ENCODE measurements at regions not wholly inside any gene's neighbourhood (a gene's known extent, or its start where the extent isn't known, plus 50 kb on each side); places are given as distances from the start of the nearest gene placed in this dataset.
"Not testable (repeated sequence)": the region's sequence is repeated elsewhere in the genome, so short reads cannot be mapped to it uniquely, and the experiment has no call there.

GRCh38 chr12:97988588-97988987, 526.0 kb downstream of the RMST start:
- not testable (repeated sequence) for H3K9me3 Mint-ChIP-seq, H3K4me1 Mint-ChIP-seq, H3K27ac Mint-ChIP-seq, H3K27me3 Mint-ChIP-seq, H3K4me3 Mint-ChIP-seq, DNase-seq, H3K36me3 Mint-ChIP-seq

DNA sequence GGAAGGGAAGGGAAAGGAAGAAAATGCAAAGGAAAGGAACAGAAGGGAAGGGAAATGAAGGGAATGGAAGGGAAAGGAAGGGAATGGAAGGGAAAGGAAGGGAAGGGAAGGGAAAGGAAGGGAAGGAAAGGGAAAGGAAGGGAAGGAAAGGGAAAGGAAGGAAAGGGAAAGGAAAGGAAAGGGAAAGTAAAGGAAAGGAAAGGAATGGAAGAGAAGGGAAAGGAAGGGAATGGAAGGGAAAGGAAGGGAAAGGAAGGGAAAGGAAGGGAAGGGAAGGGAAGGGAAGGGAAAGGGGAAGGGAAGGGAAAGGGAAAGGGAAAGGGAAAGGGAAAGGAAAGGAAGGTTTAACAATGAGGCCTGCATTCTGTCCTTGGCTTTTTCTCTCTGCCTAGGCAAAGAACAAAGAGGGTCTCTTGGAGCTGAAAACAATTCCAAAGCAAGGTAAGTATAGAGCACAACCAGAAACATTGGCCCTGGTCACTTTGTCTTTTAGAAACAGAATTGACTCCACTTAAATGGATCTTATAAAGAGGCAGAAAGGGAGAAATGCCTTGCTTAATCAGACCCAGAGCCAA, 525.9 kb upstream of the TMPO start:
- Mint-ChIP-seq H3K36me3 (no peaks in the 10 kb centered on the region), H3K27ac (no peak overlapping the region), H3K9me3 (peaks cover 7% of the 10 kb centered on the region), H3K27me3 (peaks cover 3% of the 10 kb centered on the region), H3K4me1 (no peaks in the 10 kb centered on the region), H3K4me3 (no peak overlapping the region)
- DNase-seq, result no peak

GRCh38 chr12:97994746-97995484, 520.5 kb upstream of the TMPO start:
- H3K4me1 Mint-ChIP-seq, result no peaks in the 10 kb centered on the region
- no peak overlapping the region for H3K27ac Mint-ChIP-seq
- DNase-seq, result no peak
- H3K9me3 Mint-ChIP-seq, result peaks cover 5% of the 10 kb centered on the region
- no peaks in the 10 kb centered on the region for H3K36me3 Mint-ChIP-seq
- H3K4me3 Mint-ChIP-seq, result no peak overlapping the region
- H3K27me3 Mint-ChIP-seq, result peaks cover 3% of the 10 kb centered on the region

DNA sequence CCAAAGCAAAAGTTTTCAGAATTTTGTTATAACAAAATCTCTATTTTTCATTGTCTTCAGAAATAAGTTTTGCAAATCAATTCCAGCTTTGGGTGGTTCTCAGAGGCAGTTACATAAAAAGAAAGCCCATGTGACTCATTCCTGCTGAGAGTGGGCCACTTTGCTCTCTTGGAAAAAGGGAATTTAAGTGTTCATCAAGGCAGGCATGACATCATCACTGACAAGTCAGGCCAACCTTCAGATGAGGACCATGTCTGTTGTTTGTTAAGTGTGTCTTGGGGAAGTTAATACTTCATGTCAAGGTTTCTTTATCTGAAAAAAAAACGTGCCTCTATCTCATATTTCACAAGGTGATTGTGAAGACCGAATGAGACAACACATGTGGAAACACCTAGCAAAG, 519.8 kb upstream of the TMPO start:
- Mint-ChIP-seq H3K4me1 (no peaks in the 10 kb centered on the region), H3K4me3 (no peak overlapping the region), H3K36me3 (no peaks in the 10 kb centered on the region), H3K27ac (no peak overlapping the region), H3K27me3 (peaks cover 3% of the 10 kb centered on the region), H3K9me3 (peaks cover 5% of the 10 kb centered on the region)
- no peak for DNase-seq

DNA sequence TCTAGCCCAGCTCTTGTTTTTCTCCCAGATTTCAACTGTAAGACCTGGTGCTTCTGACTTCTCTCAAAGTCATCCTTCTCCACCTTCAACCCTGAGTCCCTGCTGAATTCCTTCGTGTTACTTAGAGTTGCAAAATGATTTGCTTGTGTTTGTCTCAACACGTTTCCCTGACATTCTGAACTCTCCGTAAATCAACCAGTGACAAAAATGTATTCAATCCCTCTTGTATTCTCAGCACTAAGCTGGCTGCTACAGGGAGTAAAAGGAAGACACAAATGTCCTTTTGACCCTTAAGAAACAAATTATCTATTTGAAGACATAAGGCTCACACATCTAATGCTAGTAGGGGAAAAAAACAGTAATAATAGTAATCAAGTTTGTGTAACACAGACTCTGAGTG, 514.0 kb upstream of the TMPO start:
- H3K27ac Mint-ChIP-seq, result no peak overlapping the region

GRCh38 chr12:98002887-98003493, 512.4 kb upstream of the TMPO start:
- Mint-ChIP-seq H3K9me3 (no peaks in the 10 kb centered on the region), H3K4me1 (no peaks in the 10 kb centered on the region), H3K27ac (no peak overlapping the region), H3K36me3 (no peaks in the 10 kb centered on the region), H3K27me3 (peaks cover 12% of the 10 kb centered on the region), H3K4me3 (no peak overlapping the region)
- DNase-seq, result peak; percentile 4

More for the DNA sequence above, 514.0 kb upstream of the TMPO start:
- H3K36me3 Mint-ChIP-seq, result no peaks in the 10 kb centered on the region
- DNase-seq, result no peak
- no peaks in the 10 kb centered on the region for H3K9me3 Mint-ChIP-seq
- H3K27me3 Mint-ChIP-seq, result peaks cover 12% of the 10 kb centered on the region
- H3K4me1 Mint-ChIP-seq, result no peaks in the 10 kb centered on the region
- no peak overlapping the region for H3K4me3 Mint-ChIP-seq

DNA sequence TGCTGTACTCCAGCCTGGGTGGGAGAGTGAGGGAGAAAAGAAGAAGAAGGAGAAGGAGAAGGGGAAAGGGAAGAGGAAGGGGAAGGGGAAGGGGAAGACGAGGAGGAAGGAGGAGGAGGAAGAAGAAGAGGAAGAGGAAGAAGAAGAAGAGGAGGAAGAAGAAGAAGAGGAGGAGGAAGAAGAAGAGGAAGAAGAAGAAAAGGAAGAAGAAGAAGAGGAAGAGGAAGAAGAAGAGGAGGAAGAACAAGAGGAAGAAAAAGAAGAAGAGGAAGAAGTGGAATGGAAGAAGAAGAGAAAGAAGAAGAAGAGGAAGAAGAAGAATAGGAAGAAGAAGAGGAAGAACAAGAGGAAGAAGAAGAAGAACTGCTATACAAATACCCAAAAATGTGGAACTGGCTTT, 507.4 kb upstream of the TMPO start:
- Mint-ChIP-seq H3K9me3 (no peaks in the 10 kb centered on the region), H3K27me3 (peaks cover 12% of the 10 kb centered on the region), H3K36me3 (no peaks in the 10 kb centered on the region), H3K4me1 (no peaks in the 10 kb centered on the region), H3K27ac (no peak overlapping the region), H3K4me3 (no peak overlapping the region)
- DNase-seq, result no peak

GRCh38 chr12:98013560-98013959, 501.8 kb upstream of the TMPO start:
- no peak overlapping the region for H3K27ac Mint-ChIP-seq
- no peak overlapping the region for H3K4me3 Mint-ChIP-seq
- peaks cover 8% of the 10 kb centered on the region for H3K9me3 Mint-ChIP-seq
- no peaks in the 10 kb centered on the region for H3K36me3 Mint-ChIP-seq
- DNase-seq, result no peak
- H3K27me3 Mint-ChIP-seq, result no peaks in the 10 kb centered on the region
- no peaks in the 10 kb centered on the region for H3K4me1 Mint-ChIP-seq

GRCh38 chr12:98018836-98019235, 496.6 kb upstream of the TMPO start:
- Mint-ChIP-seq H3K4me3 (no peak overlapping the region), H3K27me3 (no peaks in the 10 kb centered on the region), H3K36me3 (no peaks in the 10 kb centered on the region), H3K9me3 (peaks cover 10% of the 10 kb centered on the region), H3K4me1 (no peaks in the 10 kb centered on the region), H3K27ac (no peak overlapping the region)
- DNase-seq, result no peak

- H3K27ac Mint-ChIP-seq, result no peak overlapping the region
- H3K4me1 Mint-ChIP-seq, result no peaks in the 10 kb centered on the region
- DNase-seq, result no peak
- H3K27me3 Mint-ChIP-seq, result no peaks in the 10 kb centered on the region
- H3K9me3 Mint-ChIP-seq, result peaks cover 7% of the 10 kb centered on the region
- H3K36me3 Mint-ChIP-seq, result no peaks in the 10 kb centered on the region
- no peak overlapping the region for H3K4me3 Mint-ChIP-seq
These were observed 495.0 kb upstream of the TMPO start for GRCh38 chr12:98020376-98020775.

DNA sequence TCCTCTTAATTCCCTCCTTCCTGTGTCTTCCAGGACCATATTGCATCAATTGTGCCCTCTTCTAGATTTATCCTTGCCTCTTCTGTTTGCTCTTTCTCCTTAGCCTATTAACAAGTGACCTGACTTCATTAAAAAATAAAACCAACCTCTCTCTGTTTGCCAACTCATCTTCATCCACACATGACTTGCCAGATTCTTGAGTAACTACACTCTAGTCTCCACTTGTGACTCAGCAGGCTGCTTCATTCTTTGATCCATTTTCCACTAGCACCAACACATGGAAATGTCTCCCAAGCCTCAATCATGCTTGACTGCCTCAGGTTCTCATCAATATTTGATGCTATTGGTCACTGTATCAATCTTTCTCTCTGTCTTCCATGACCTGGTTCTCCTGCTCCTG, 492.4 kb upstream of the TMPO start:
- Mint-ChIP-seq H3K9me3 (peaks cover 2% of the 10 kb centered on the region), H3K4me1 (no peaks in the 10 kb centered on the region), H3K4me3 (no peak overlapping the region), H3K36me3 (no peaks in the 10 kb centered on the region), H3K27ac (no peak overlapping the region), H3K27me3 (no peaks in the 10 kb centered on the region)
- no peak for DNase-seq

GRCh38 chr12:98037401-98038140, 477.8 kb upstream of the TMPO start:
- Mint-ChIP-seq H3K4me1 (no peaks in the 10 kb centered on the region), H3K9me3 (peaks cover 2% of the 10 kb centered on the region), H3K4me3 (no peak overlapping the region), H3K36me3 (no peaks in the 10 kb centered on the region), H3K27me3 (no peaks in the 10 kb centered on the region), H3K27ac (no peak overlapping the region)
- no peak for DNase-seq

GRCh38 chr12:98042668-98043067, 472.7 kb upstream of the TMPO start:
- Mint-ChIP-seq H3K27ac (no peak overlapping the region), H3K27me3 (no peaks in the 10 kb centered on the region), H3K4me3 (no peak overlapping the region), H3K9me3 (peaks cover 2% of the 10 kb centered on the region), H3K4me1 (no peaks in the 10 kb centered on the region), H3K36me3 (no peaks in the 10 kb centered on the region)
- no peak for DNase-seq

GRCh38 chr12:98045395-98045794, 470.0 kb upstream of the TMPO start:
- no peak for DNase-seq
- H3K4me3 Mint-ChIP-seq, result no peak overlapping the region
- no peaks in the 10 kb centered on the region for H3K9me3 Mint-ChIP-seq
- no peaks in the 10 kb centered on the region for H3K36me3 Mint-ChIP-seq
- no peak overlapping the region for H3K27ac Mint-ChIP-seq
- no peaks in the 10 kb centered on the region for H3K27me3 Mint-ChIP-seq
- no peaks in the 10 kb centered on the region for H3K4me1 Mint-ChIP-seq

GRCh38 chr12:98048326-98048725, 467.1 kb upstream of the TMPO start:
- Mint-ChIP-seq H3K9me3 (no peaks in the 10 kb centered on the region), H3K27me3 (no peaks in the 10 kb centered on the region), H3K36me3 (no peaks in the 10 kb centered on the region), H3K4me1 (no peaks in the 10 kb centered on the region), H3K4me3 (no peak overlapping the region), H3K27ac (no peak overlapping the region)
- no peak for DNase-seq
